Fibroblast of lung (primary cell): ENCODE measurements at regions not wholly inside any gene's neighbourhood (a gene's known extent, or its start where the extent isn't known, plus 50 kb on each side); places are given as distances from the start of the nearest gene placed in this dataset.

ENCODE experiments used
- DNase-seq, 2 donors: peaks; one replicate each; pipeline versions ENCODE4 v3.0.0 to v3.0.0-alpha.2; 2010; ENCODE audit warnings: low read depth in 2 of 2
- H2AFZ ChIP-seq: 2 replicates; pipeline ENCODE4 v1.5.1; 2012; ENCODE audit warnings: low read length, control low read depth, inconsistent platforms
- H3K27ac ChIP-seq: 2 replicates; pipeline ENCODE4 v1.5.1; 2011; ENCODE audit warnings: low read length, control low read depth; ENCODE audit not compliant: insufficient read depth
- H3K27me3 ChIP-seq: 2 replicates; pipeline ENCODE4 v1.5.1; 2011; ENCODE audit warnings: mild to moderate bottlenecking, low read length; ENCODE audit not compliant: control insufficient read depth, insufficient read depth
- H3K36me3 ChIP-seq: 2 replicates; pipeline ENCODE4 v1.5.1; 2011; ENCODE audit warnings: low read length; ENCODE audit not compliant: control insufficient read depth, insufficient read depth
- H3K4me1 ChIP-seq: 2 replicates; pipeline ENCODE4 v1.5.1; 2011; ENCODE audit warnings: low read length; ENCODE audit not compliant: control insufficient read depth, insufficient read depth; ENCODE audit errors: extremely low read depth
- H3K4me2 ChIP-seq: 2 replicates; pipeline ENCODE4 v1.5.1; 2011; ENCODE audit warnings: low read length, control low read depth; ENCODE audit not compliant: insufficient read depth; ENCODE audit errors: extremely low read depth
- H3K4me3 ChIP-seq, 4 experiments: fragments of 200-600 bp in 1 of 4; sonication (generic) in 1 of 4; replicated peaks in 1 of 4; 2 replicates each; pipeline ENCODE4 v1.5.1; 2011 to 2016; ENCODE audit warnings: low read length in 4 of 4, low read depth in 3 of 4, mild to moderate bottlenecking in 3 of 4, control low read depth in 2 of 4, inconsistent platforms in 1 of 4, mixed read lengths in 1 of 4; ENCODE audit not compliant: insufficient read depth in 1 of 4; ENCODE audit errors: control extremely low read depth in 1 of 4
- H3K79me2 ChIP-seq: 2 replicates; pipeline ENCODE4 v1.5.1; 2012; ENCODE audit warnings: mild to moderate bottlenecking, low read length, inconsistent platforms; ENCODE audit not compliant: control insufficient read depth, insufficient read depth
- H3K9ac ChIP-seq: 2 replicates; pipeline ENCODE4 v1.5.1; 2011; ENCODE audit warnings: mild to moderate bottlenecking, low read length, control low read depth; ENCODE audit not compliant: insufficient read depth
- H3K9me3 ChIP-seq: 2 replicates; pipeline ENCODE4 v1.5.1; 2012; ENCODE audit warnings: low read depth, low read length; ENCODE audit not compliant: control insufficient read depth, insufficient read depth
- H4K20me1 ChIP-seq: 2 replicates; pipeline ENCODE4 v1.5.1; 2011; ENCODE audit warnings: low read length; ENCODE audit not compliant: control insufficient read depth, insufficient read depth; ENCODE audit errors: extremely low read depth
- CTCF ChIP-seq, 2 donors: IDR thresholded peaks in 1 of 2; conservative IDR thresholded peaks in 1 of 2; 1 replicate in 1 of 2; 2 replicates in 1 of 2; pipeline ENCODE4 v1.5.1; 2011 to 2012; ENCODE audit warnings: low read length in 2 of 2, control low read depth in 1 of 2, inconsistent platforms in 1 of 2, low read depth in 1 of 2, mild to moderate bottlenecking in 1 of 2
- EZH2 ChIP-seq: IDR thresholded peaks from 2 replicates; pipeline ENCODE4 v1.5.1; 2012; ENCODE audit warnings: low read length, control low read depth, mild to moderate bottlenecking; ENCODE audit errors: missing control alignments

GRCh38 chr13:83531022-83531421 lies 351.3 kb downstream of the SLITRK1 start:
- Histone ChIP-seq H2AFZ (no peak overlapping the region), H3K4me3 (no peak overlapping the region), H3K4me1 (no peaks in the 10 kb centered on the region), H3K9ac (no peak overlapping the region), H3K4me2 (no peak overlapping the region), H3K36me3 (no peaks in the 10 kb centered on the region), H4K20me1 (no peaks in the 10 kb centered on the region), H3K9me3 (no peaks in the 10 kb centered on the region), H3K79me2 (no peaks in the 10 kb centered on the region), H3K27me3 (no peaks in the 10 kb centered on the region), H3K27ac (no peak overlapping the region)
- no peak for DNase-seq
- no peak for TF ChIP-seq CTCF (conservative IDR thresholded peaks at IDR 0.05 in 1 of 2, IDR thresholded peaks at IDR 0.05 in 1 of 2; ENCODE audit: low read depth in 1 of 2, low read length in 2 of 2)
- TF ChIP-seq EZH2 = no peak

GRCh38 chr13:83516781-83517180 lies 365.5 kb downstream of the SLITRK1 start:
- Histone ChIP-seq H3K9me3 (no peaks in the 10 kb centered on the region), H3K27ac (no peak overlapping the region), H4K20me1 (no peaks in the 10 kb centered on the region), H3K27me3 (no peaks in the 10 kb centered on the region), H3K79me2 (no peaks in the 10 kb centered on the region), H3K9ac (no peak overlapping the region), H3K4me3 (no peak overlapping the region), H3K36me3 (no peaks in the 10 kb centered on the region), H3K4me1 (no peaks in the 10 kb centered on the region), H3K4me2 (no peak overlapping the region), H2AFZ (no peak overlapping the region)
- TF ChIP-seq EZH2 = no peak
- no peak for TF ChIP-seq CTCF (conservative IDR thresholded peaks at IDR 0.05 in 1 of 2, IDR thresholded peaks at IDR 0.05 in 1 of 2; ENCODE audit: low read depth in 1 of 2, low read length in 2 of 2)
- no peak for DNase-seq

- DNase-seq = peak; percentile 41 to 69
- TF ChIP-seq EZH2 (no peak), CTCF (conservative IDR thresholded peaks at IDR 0.05 in 1 of 2, IDR thresholded peaks at IDR 0.05 in 1 of 2; ENCODE audit: low read depth in 1 of 2, low read length in 2 of 2) (no peak)
These were observed 366.8 kb downstream of the SLITRK1 start for GRCh38 chr13:83515268-83516015.

More at GRCh38 chr13:83515268-83516015, 366.8 kb downstream of the SLITRK1 start:
- H3K4me1 ChIP-seq = no peaks in the 10 kb centered on the region
- H3K27ac ChIP-seq = no peak overlapping the region
- H3K9me3 ChIP-seq = no peaks in the 10 kb centered on the region
- H3K9ac ChIP-seq = no peak overlapping the region
- no peaks in the 10 kb centered on the region for H3K27me3 ChIP-seq
- H3K36me3 ChIP-seq = no peaks in the 10 kb centered on the region
- H2AFZ ChIP-seq = no peak overlapping the region
- H3K4me3 ChIP-seq = no peak overlapping the region
- H3K79me2 ChIP-seq = no peaks in the 10 kb centered on the region
- H4K20me1 ChIP-seq = no peaks in the 10 kb centered on the region
- H3K4me2 ChIP-seq = no peak overlapping the region
